ENCODE measurements at regions not wholly inside any gene's neighbourhood (a gene's known extent, or its start where the extent isn't known, plus 50 kb on each side); places are given as distances from the start of the nearest gene placed in this dataset.

GRCh38 chr6:122107256-122107852 lies 292.1 kb upstream of the HSF2 start:
- TF ChIP-seq POLR2A (IDR thresholded peaks at IDR 0.05) (no peak), CTCF (IDR thresholded peaks at IDR 0.05) (no peak)

Measured in transverse colon (tissue), 3 donors.